ENCODE measurements at regions not wholly inside any gene's neighbourhood (a gene's known extent, or its start where the extent isn't known, plus 50 kb on each side); places are given as distances from the start of the nearest gene placed in this dataset.

GRCh38 chr15:62748196-62748595, 294.4 kb upstream of the TPM1 start:
- TF ChIP-seq CTCF (IDR thresholded peaks at IDR 0.05) = no peak
- no peak for TF ChIP-seq POLR2A (IDR thresholded peaks at IDR 0.05)
